Loucy (cell line): ENCODE measurements at regions not wholly inside any gene's neighbourhood (a gene's known extent, or its start where the extent isn't known, plus 50 kb on each side); places are given as distances from the start of the nearest gene placed in this dataset.

Experiments used
- H2AFZ ChIP-seq: fragments of 200-600 bp; sonication (generic); 2 replicates; pipeline ENCODE4 v1.6.0; 2016; ENCODE audit warnings: antibody characterized with exemption, mild to moderate bottlenecking, low read length, moderate library complexity
- H3F3A ChIP-seq: fragments of 200-600 bp; 2 replicates; pipeline ENCODE4 v1.6.0; 2016; ENCODE audit warnings: antibody characterized with exemption, low read depth, mild to moderate bottlenecking
- H3K27me3 ChIP-seq: fragments of 200-600 bp; sonication (generic); 2 replicates; pipeline ENCODE4 v1.6.1; 2014; ENCODE audit warnings: low read length, mild to moderate bottlenecking; ENCODE audit not compliant: insufficient read depth, poor library complexity, severe bottlenecking
- H3K36me3 ChIP-seq: fragments of 200-600 bp; sonication (generic); 2 replicates; pipeline ENCODE4 v1.6.1; 2016; ENCODE audit warnings: low read length; ENCODE audit not compliant: insufficient read depth
- H3K4me1 ChIP-seq: fragments of 200-600 bp; sonication (generic); 2 replicates; pipeline ENCODE4 v1.5.1; 2014; ENCODE audit warnings: low read length, mild to moderate bottlenecking; ENCODE audit not compliant: insufficient read depth, poor library complexity, severe bottlenecking
- H3K4me2 ChIP-seq: fragments of 200-600 bp; sonication (generic); 2 replicates; pipeline ENCODE4 v1.6.0; 2014; ENCODE audit warnings: antibody characterized with exemption, low read length, low read depth, mild to moderate bottlenecking; ENCODE audit not compliant: poor library complexity, severe bottlenecking
- H3K4me3 ChIP-seq: fragments of 200-600 bp; sonication (generic); 2 replicates; pipeline ENCODE4 v1.5.1; 2014; ENCODE audit warnings: low read length, mild to moderate bottlenecking, mixed read lengths; ENCODE audit not compliant: poor library complexity, severe bottlenecking
- H3K79me2 ChIP-seq: fragments of 200-600 bp; sonication (generic); 2 replicates; pipeline ENCODE4 v1.6.1; 2014; ENCODE audit warnings: low read length; ENCODE audit not compliant: insufficient read depth
- H3K9ac ChIP-seq: fragments of 200-600 bp; sonication (generic); 2 replicates; pipeline ENCODE4 v1.6.0; 2014; ENCODE audit warnings: mild to moderate bottlenecking, low read depth, low read length, moderate library complexity; ENCODE audit not compliant: poor library complexity, severe bottlenecking
- H3K9me2 ChIP-seq: fragments of 200-600 bp; sonication (generic); replicated peaks from 2 replicates; pipeline ENCODE4 v1.6.1; 2016; ENCODE audit warnings: low read depth, low read length, mixed read lengths
- H3K9me3 ChIP-seq: fragments of 200-600 bp; sonication (generic); 2 replicates; pipeline ENCODE4 v1.6.1; 2014; ENCODE audit warnings: mild to moderate bottlenecking, antibody characterized with exemption, low read length, low read depth; ENCODE audit not compliant: insufficient read depth
- H4K20me1 ChIP-seq: fragments of 200-600 bp; sonication (generic); 2 replicates; pipeline ENCODE4 v1.6.0; 2014; ENCODE audit warnings: antibody characterized with exemption, low read length, mild to moderate bottlenecking; ENCODE audit not compliant: insufficient read depth, poor library complexity, severe bottlenecking
- EZH2phosphoT487 ChIP-seq: fragments of 200-600 bp; IDR thresholded peaks from 2 replicates; pipeline ENCODE4 v1.6.1; 2018; ENCODE audit warnings: antibody characterized with exemption, mild to moderate bottlenecking, moderate library complexity, borderline replicate concordance
- TF ChIP-seq, protein P1 (sequence below): fragments of 200-600 bp; sonication (generic); conservative IDR thresholded peaks from 2 replicates; pipeline ENCODE4 v1.5.1; 2014; ENCODE audit warnings: mild to moderate bottlenecking, antibody characterized with exemption, low read length

DNA sequence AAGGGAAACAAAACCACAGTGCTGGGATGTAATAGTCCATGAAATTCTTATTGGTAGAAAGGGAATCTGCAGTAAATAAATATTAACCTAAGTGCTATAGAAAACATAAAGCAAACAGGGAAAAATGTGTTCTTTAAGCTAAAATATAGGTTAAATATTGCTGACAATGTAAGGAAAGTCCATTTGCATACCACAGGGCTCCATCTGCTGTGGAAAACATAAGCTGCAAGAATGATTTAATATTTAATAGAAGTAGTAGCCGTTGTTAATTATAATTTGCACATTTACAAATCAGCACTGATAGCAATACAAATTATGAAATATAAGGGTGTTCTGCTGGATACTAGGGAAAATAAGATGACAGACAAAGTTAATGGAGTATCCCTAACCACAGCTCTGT lies 444.9 kb upstream of the PKN2 start:
- Histone ChIP-seq H4K20me1 (no peaks in the 10 kb centered on the region), H3K36me3 (no peaks in the 10 kb centered on the region), H3K79me2 (no peaks in the 10 kb centered on the region), H3K27me3 (no peaks in the 10 kb centered on the region), H3F3A (no peaks in the 10 kb centered on the region), H3K9ac (no peak overlapping the region), H3K4me2 (no peak overlapping the region), H3K4me3 (no peak overlapping the region), H2AFZ (no peak overlapping the region), H3K9me2 (no peaks in the 10 kb centered on the region), H3K4me1 (no peaks in the 10 kb centered on the region), H3K9me3 (no peaks in the 10 kb centered on the region)
- TF ChIP-seq, protein P1, sequence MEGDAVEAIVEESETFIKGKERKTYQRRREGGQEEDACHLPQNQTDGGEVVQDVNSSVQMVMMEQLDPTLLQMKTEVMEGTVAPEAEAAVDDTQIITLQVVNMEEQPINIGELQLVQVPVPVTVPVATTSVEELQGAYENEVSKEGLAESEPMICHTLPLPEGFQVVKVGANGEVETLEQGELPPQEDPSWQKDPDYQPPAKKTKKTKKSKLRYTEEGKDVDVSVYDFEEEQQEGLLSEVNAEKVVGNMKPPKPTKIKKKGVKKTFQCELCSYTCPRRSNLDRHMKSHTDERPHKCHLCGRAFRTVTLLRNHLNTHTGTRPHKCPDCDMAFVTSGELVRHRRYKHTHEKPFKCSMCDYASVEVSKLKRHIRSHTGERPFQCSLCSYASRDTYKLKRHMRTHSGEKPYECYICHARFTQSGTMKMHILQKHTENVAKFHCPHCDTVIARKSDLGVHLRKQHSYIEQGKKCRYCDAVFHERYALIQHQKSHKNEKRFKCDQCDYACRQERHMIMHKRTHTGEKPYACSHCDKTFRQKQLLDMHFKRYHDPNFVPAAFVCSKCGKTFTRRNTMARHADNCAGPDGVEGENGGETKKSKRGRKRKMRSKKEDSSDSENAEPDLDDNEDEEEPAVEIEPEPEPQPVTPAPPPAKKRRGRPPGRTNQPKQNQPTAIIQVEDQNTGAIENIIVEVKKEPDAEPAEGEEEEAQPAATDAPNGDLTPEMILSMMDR: no peak
- TF ChIP-seq EZH2phosphoT487: no peak

DNA sequence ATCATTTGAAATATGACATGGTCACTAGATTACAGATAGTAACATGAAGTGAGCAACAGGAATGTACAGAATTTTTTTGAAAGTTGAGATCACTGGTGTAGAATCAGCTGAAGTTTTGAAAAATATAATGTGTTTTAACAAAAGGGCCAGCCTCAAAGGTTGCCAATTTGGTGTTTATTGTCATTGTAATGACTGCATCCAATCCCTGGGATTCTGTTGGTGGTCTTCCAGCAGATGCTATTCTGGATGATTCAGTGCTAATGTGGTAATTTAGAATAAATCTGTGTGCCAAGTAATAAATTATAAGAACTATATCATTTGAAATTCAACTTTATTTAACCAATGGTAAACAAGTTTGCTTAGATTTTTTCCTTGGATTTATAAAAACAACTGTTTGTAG lies 436.4 kb upstream of the PKN2 start:
- no peaks in the 10 kb centered on the region for H3K27me3 ChIP-seq
- H3K4me3 ChIP-seq: no peak overlapping the region
- H3K79me2 ChIP-seq: no peaks in the 10 kb centered on the region
- H3K9me3 ChIP-seq: no peaks in the 10 kb centered on the region
- H3K9ac ChIP-seq: no peak overlapping the region
- H3F3A ChIP-seq: no peaks in the 10 kb centered on the region
- TF ChIP-seq, protein P1: no peak
- TF ChIP-seq EZH2phosphoT487: no peak
- no peaks in the 10 kb centered on the region for H3K9me2 ChIP-seq
- no peak overlapping the region for H3K4me2 ChIP-seq
- H2AFZ ChIP-seq: no peak overlapping the region
- H4K20me1 ChIP-seq: no peaks in the 10 kb centered on the region
- no peaks in the 10 kb centered on the region for H3K36me3 ChIP-seq
- no peaks in the 10 kb centered on the region for H3K4me1 ChIP-seq

DNA sequence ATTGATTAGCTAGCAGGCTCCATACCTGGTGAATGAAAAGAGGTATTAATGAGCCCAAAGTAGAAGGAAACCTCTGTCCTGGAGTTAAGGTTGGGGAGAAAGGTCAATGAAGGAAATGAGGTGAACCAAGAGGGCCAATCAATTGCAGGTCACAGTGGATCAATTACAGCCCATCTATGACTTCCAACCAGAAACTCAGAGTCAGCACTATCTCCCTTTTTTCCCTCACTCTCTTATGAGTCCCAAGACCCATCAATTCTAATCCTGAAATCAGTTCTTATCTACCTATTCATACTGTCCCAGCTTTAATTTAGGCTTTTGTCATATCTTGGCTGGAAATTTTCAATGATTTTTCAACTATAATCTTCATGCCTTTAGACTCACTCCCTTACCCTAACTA lies 433.2 kb upstream of the PKN2 start:
- Histone ChIP-seq H3K36me3 (no peaks in the 10 kb centered on the region), H3K9me3 (no peaks in the 10 kb centered on the region), H3K4me2 (no peak overlapping the region), H2AFZ (no peak overlapping the region), H3K4me1 (no peaks in the 10 kb centered on the region), H3K27me3 (no peaks in the 10 kb centered on the region), H4K20me1 (no peaks in the 10 kb centered on the region), H3F3A (no peaks in the 10 kb centered on the region), H3K79me2 (no peaks in the 10 kb centered on the region), H3K9me2 (no peaks in the 10 kb centered on the region), H3K4me3 (no peak overlapping the region), H3K9ac (no peak overlapping the region)
- no peak for TF ChIP-seq EZH2phosphoT487
- TF ChIP-seq, protein P1: no peak
